ENCODE measurements at regions not wholly inside any gene's neighbourhood (a gene's known extent, or its start where the extent isn't known, plus 50 kb on each side); places are given as distances from the start of the nearest gene placed in this dataset.

DNA sequence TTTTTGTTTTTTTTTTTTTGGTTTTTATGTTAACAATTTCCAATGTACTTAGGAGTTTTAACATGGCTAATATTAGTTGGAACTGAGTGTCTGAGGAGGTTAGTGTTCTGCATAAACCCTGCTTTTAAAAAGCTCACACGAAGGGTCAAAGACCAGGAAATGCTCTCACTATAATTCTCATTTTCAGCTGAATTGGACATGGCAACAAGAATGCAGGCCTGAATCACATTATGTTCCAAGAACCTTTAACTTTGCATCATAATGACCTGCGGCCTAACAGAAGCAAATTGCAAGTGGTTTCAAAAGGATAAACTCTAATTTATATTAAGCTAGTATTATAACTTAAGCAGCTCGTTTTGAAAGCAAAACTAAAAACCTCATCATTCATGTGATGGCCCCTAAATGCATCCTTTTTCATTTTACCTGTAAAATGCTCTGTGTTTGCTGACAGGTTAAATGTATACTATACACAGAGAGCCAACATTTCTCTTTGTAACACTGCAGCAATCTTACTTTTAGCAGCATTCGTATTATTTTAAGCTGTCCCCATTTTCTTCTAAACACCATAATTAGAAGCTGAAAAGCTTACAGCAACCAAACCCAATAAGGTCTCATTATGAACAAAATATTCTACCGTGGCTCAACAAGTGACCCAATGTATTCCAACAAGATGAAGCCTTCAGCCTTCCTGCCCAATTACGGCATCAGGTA, 242.8 kb upstream of the SP4 start:
- TF ChIP-seq IRF2 (CRISPR knock-in tag; IDR thresholded peaks at IDR 0.05; ENCODE audit: borderline replicate concordance, low read depth) (no peak), SMAD3 (CRISPR knock-in tag; IDR thresholded peaks at IDR 0.05; ENCODE audit: borderline replicate concordance) (no peak), PREB (CRISPR knock-in tag; IDR thresholded peaks at IDR 0.05; ENCODE audit: borderline replicate concordance) (no peak), HMGA2 (CRISPR knock-in tag; IDR thresholded peaks at IDR 0.05) (no peak), ZNF512 (CRISPR knock-in tag; IDR thresholded peaks at IDR 0.05; ENCODE audit: borderline replicate concordance) (no peak), CBFB (CRISPR knock-in tag; IDR thresholded peaks at IDR 0.05; ENCODE audit: low read depth) (no peak), ZBTB21 (CRISPR knock-in tag; IDR thresholded peaks at IDR 0.05; ENCODE audit: borderline replicate concordance) (no peak), PRRX2 (CRISPR knock-in tag; IDR thresholded peaks at IDR 0.05) (no peak), ZNF232 (CRISPR knock-in tag; IDR thresholded peaks at IDR 0.05) (no peak), FOXJ3 (CRISPR knock-in tag; IDR thresholded peaks at IDR 0.05; ENCODE audit: borderline replicate concordance) (no peak), FOXP1 (CRISPR knock-in tag; IDR thresholded peaks at IDR 0.05; ENCODE audit: borderline replicate concordance) (no peak), IRF1 (CRISPR knock-in tag; IDR thresholded peaks at IDR 0.05) (no peak)
- TF ChIP-seq, protein P1, sequence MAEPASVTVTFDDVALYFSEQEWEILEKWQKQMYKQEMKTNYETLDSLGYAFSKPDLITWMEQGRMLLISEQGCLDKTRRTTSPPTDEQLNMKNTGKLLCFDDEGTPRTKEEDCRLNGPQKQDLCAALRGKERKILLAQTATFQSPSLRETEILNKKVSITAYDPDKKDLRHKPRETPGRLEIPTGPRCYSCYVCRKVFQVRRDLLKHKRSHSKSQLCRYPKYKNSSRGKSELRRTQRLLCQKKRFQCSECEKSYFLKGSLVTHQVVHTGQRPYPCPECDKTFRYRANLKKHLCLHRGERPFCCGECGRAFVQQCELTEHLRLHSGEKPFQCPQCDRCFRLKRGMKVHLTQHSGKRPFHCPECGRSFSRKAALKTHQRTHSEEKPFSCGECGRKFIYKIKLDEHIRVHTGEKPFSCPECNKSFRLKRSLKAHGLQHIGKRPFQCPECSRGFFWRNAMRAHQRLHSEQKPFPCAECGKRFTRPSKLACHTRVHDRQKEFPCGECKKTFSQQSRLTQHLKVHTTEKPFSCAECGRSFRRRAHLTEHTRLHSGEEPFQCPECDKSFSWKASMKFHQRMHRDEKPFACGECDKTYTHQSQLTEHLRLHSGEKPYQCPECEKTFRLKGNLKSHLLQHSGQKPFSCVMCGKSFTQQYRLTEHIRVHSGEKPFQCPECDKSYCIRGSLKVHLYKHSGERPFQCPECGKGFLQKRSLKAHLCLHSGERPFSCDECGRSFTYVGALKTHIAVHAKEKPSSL (CRISPR knock-in tag; conservative IDR thresholded peaks at IDR 0.05): no peak
- TF ChIP-seq, protein P2, sequence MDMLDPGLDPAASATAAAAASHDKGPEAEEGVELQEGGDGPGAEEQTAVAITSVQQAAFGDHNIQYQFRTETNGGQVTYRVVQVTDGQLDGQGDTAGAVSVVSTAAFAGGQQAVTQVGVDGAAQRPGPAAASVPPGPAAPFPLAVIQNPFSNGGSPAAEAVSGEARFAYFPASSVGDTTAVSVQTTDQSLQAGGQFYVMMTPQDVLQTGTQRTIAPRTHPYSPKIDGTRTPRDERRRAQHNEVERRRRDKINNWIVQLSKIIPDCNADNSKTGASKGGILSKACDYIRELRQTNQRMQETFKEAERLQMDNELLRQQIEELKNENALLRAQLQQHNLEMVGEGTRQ (CRISPR knock-in tag; IDR thresholded peaks at IDR 0.05): no peak
- TF ChIP-seq, protein P3, sequence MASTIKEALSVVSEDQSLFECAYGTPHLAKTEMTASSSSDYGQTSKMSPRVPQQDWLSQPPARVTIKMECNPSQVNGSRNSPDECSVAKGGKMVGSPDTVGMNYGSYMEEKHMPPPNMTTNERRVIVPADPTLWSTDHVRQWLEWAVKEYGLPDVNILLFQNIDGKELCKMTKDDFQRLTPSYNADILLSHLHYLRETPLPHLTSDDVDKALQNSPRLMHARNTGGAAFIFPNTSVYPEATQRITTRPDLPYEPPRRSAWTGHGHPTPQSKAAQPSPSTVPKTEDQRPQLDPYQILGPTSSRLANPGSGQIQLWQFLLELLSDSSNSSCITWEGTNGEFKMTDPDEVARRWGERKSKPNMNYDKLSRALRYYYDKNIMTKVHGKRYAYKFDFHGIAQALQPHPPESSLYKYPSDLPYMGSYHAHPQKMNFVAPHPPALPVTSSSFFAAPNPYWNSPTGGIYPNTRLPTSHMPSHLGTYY (CRISPR knock-in tag; IDR thresholded peaks at IDR 0.05): no peak
- TF ChIP-seq, protein P4, sequence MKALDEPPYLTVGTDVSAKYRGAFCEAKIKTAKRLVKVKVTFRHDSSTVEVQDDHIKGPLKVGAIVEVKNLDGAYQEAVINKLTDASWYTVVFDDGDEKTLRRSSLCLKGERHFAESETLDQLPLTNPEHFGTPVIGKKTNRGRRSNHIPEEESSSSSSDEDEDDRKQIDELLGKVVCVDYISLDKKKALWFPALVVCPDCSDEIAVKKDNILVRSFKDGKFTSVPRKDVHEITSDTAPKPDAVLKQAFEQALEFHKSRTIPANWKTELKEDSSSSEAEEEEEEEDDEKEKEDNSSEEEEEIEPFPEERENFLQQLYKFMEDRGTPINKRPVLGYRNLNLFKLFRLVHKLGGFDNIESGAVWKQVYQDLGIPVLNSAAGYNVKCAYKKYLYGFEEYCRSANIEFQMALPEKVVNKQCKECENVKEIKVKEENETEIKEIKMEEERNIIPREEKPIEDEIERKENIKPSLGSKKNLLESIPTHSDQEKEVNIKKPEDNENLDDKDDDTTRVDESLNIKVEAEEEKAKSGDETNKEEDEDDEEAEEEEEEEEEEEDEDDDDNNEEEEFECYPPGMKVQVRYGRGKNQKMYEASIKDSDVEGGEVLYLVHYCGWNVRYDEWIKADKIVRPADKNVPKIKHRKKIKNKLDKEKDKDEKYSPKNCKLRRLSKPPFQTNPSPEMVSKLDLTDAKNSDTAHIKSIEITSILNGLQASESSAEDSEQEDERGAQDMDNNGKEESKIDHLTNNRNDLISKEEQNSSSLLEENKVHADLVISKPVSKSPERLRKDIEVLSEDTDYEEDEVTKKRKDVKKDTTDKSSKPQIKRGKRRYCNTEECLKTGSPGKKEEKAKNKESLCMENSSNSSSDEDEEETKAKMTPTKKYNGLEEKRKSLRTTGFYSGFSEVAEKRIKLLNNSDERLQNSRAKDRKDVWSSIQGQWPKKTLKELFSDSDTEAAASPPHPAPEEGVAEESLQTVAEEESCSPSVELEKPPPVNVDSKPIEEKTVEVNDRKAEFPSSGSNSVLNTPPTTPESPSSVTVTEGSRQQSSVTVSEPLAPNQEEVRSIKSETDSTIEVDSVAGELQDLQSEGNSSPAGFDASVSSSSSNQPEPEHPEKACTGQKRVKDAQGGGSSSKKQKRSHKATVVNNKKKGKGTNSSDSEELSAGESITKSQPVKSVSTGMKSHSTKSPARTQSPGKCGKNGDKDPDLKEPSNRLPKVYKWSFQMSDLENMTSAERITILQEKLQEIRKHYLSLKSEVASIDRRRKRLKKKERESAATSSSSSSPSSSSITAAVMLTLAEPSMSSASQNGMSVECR (CRISPR knock-in tag; IDR thresholded peaks at IDR 0.05; ENCODE audit: borderline replicate concordance): no peak
- TF ChIP-seq, protein P5, sequence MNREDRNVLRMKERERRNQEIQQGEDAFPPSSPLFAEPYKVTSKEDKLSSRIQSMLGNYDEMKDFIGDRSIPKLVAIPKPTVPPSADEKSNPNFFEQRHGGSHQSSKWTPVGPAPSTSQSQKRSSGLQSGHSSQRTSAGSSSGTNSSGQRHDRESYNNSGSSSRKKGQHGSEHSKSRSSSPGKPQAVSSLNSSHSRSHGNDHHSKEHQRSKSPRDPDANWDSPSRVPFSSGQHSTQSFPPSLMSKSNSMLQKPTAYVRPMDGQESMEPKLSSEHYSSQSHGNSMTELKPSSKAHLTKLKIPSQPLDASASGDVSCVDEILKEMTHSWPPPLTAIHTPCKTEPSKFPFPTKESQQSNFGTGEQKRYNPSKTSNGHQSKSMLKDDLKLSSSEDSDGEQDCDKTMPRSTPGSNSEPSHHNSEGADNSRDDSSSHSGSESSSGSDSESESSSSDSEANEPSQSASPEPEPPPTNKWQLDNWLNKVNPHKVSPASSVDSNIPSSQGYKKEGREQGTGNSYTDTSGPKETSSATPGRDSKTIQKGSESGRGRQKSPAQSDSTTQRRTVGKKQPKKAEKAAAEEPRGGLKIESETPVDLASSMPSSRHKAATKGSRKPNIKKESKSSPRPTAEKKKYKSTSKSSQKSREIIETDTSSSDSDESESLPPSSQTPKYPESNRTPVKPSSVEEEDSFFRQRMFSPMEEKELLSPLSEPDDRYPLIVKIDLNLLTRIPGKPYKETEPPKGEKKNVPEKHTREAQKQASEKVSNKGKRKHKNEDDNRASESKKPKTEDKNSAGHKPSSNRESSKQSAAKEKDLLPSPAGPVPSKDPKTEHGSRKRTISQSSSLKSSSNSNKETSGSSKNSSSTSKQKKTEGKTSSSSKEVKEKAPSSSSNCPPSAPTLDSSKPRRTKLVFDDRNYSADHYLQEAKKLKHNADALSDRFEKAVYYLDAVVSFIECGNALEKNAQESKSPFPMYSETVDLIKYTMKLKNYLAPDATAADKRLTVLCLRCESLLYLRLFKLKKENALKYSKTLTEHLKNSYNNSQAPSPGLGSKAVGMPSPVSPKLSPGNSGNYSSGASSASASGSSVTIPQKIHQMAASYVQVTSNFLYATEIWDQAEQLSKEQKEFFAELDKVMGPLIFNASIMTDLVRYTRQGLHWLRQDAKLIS (CRISPR knock-in tag; IDR thresholded peaks at IDR 0.05; ENCODE audit: borderline replicate concordance): no peak
- Mint-ChIP-seq H3K4me1 (peaks cover 31% of the 10 kb centered on the region), H3K27me3 (ENCODE audit: low read depth) (peaks cover 9% of the 10 kb centered on the region; the same call in 1 of the 2 replicates), H3K4me3 (no peak overlapping the region; the same call in 1 of the 2 replicates), H3K36me3 (peaks cover 16% of the 10 kb centered on the region), H3K9me3 (peaks cover 18% of the 10 kb centered on the region), H3K27ac (peak overlapping the region; percentile 82)
- no peak for DNase-seq (ENCODE audit: low spot score)
- ChIA-PET POLR2A (interaction anchor here (0.9 to 1.0 kb wide), 2 partner anchors 11 to 16 kb away, joined by 3 to 4 read pairs; no protein-coding TSS in a partner anchor), CTCF (interaction anchor here (1.6 kb wide), 1 partner anchor 68 kb away, joined by 7 read pairs; no protein-coding TSS in a partner anchor)
- no peak for ATAC-seq
